GM19043 (cell line): ENCODE measurements at regions not wholly inside any gene's neighbourhood (a gene's known extent, or its start where the extent isn't known, plus 50 kb on each side); places are given as distances from the start of the nearest gene placed in this dataset.

Experiments
- ATAC-seq: cut with Tn5 transposase; IDR thresholded peaks from one replicate; pipeline ENCODE4 v1.9.1; 2021; ENCODE audit warnings: low read depth; ENCODE audit not compliant: unreplicated experiment

DNA sequence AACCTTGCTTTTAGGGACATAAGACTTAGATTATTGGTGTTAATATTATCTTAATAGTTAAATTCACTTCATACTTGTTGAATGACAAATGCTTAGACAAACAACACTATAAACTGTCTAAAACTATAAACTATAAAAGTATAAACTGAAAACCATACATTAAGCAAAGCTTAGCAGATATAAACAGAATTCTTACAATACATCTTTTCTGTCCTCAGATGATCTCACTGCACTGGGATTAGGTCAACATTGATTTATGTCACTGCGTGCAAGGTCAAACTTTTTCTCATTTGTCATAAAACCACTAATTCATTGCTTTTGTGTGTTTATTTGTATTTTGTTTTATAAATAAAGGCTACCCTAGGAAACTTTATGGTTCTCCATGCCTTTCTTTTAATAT lies 1491.8 kb downstream of the NCAM2 start:
- ATAC-seq: no peak

GRCh38 chr21:22516230-22516629 lies 1518.0 kb downstream of the NCAM2 start:
- no peak for ATAC-seq

DNA sequence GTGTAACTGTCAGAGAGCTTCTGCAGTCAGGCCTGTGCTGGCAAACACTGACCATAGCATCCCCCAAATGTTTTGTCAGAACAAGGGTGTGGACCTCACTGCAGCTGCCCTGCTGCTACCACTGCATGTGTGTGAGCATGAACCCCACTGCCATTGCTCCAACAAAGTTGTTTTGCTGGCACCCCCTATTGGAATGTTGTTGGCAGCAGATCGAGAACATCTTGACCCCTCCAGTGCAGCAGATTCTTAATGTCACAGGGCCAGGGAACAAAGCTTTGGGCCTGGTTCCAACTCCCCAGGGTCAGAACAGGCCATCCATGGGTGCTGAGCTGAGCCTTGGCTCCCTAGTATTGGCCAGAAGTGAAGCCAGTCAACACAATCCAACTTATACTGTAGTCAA lies 1537.4 kb downstream of the NCAM2 start:
- no peak for ATAC-seq

DNA sequence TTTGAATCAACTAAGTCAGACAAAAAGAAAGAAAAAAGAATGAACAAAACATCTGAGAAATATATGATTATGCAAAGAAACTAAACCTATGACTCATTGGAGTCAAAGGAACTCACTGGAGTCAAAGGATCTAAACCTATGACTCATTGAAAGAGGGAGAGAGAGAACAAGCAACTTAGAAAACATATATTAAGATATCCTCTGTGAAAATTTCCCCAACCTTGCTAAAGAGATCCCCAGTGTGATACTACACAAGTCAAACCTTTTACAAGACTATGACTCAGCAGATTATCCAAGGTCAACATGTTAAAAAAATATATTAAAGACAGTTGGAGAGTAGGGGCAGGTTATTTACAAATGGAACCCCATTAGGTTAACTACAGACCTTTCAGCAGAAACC lies 1538.3 kb downstream of the NCAM2 start:
- ATAC-seq: no peak

- ATAC-seq: no peak
Observed at GRCh38 chr21:22544747-22545146, 1546.5 kb downstream of the NCAM2 start.

- no peak for ATAC-seq
Observed at GRCh38 chr21:22552390-22552789, 1554.2 kb downstream of the NCAM2 start.

- ATAC-seq: no peak
Observed at GRCh38 chr21:22554690-22555316, 1556.6 kb downstream of the NCAM2 start.

- no peak for ATAC-seq
Observed at GRCh38 chr21:22556829-22557228, 1558.6 kb downstream of the NCAM2 start.

GRCh38 chr21:22561946-22562345 lies 1563.7 kb downstream of the NCAM2 start:
- no peak for ATAC-seq

GRCh38 chr21:22573834-22574233 lies 1575.6 kb downstream of the NCAM2 start:
- no peak for ATAC-seq

DNA sequence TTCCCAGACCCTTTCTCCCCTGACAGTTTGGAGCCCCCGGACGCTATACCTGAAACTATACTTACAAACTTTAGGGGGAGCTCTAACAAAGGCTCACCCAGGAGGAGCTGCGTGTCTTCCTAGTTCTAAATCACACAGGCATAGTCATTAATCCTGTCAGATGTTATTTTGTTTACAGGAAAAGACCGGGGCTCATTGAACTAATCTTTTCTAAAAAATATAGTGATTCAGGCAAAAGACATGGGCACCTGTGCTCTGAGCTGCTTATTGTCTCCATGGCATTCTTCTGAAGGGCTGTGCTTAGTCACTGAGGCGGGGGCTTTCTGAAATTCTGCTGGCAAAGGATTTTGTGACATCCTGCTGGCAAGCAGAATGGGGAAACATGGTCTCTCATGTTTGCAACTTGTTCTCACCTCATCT lies 1577.0 kb downstream of the NCAM2 start:
- ATAC-seq: no peak

GRCh38 chr21:22579741-22580140 lies 1581.5 kb downstream of the NCAM2 start:
- no peak for ATAC-seq

DNA sequence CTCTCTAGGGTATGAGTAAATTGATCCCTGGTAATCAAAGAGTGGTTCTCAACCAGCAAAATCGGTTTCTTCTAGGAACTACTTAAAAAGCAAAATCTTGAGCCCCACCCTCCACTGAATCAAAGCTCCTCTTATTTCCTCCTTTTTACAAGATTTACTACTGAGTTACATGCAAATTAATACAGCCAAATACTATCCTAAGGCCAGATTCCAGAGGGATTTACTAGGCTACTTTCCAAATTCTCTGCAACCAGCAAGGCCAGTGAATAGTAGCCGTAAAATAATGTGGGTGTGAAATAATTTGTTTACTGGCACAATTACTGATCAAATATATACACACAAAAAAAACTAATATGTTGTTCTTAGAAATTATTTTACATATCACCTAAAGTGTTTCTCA lies 1583.8 kb downstream of the NCAM2 start:
- ATAC-seq: no peak

GRCh38 chr21:22584308-22584707 lies 1586.1 kb downstream of the NCAM2 start:
- ATAC-seq: no peak

DNA sequence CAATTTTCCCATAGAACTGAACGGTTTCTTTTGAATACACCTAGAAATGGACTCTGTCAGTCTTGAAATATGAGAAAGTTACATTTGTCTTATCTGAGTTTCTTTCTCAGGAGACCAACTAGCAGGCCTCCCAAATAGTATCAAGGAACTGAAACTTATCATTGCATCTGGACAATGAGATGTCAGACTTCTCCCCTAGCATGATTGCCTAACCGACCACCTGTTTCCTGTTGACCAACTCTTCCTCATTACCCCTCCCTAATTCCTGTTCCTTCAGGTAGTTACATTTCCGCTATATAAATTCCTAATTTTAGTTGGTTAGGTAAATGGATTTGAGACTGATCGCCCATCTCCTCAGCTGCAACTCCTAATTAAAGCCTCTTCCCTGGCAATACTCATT lies 1587.3 kb downstream of the NCAM2 start:
- ATAC-seq: no peak

- no peak for ATAC-seq
Observed at GRCh38 chr21:22597660-22598255, 1599.5 kb downstream of the NCAM2 start.

DNA sequence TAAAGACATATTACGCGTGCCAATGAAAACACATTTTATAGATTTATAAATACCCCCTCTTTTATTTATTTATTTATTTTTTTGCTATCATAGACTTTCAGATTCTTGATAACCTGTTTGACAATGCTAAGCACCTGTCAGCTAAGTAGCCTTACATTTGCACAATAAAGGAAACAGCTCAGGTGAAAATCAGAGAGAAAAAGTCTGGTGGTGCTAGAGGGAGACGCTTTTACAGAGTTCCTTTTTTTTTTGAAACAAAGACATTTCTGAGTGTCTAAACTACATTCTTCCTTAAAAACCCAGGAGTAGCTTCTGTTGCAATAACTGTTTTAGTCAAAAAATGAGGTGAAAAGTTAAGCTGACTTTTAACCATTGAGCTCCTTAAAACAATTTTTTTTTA lies 1611.6 kb downstream of the NCAM2 start:
- ATAC-seq: no peak

DNA sequence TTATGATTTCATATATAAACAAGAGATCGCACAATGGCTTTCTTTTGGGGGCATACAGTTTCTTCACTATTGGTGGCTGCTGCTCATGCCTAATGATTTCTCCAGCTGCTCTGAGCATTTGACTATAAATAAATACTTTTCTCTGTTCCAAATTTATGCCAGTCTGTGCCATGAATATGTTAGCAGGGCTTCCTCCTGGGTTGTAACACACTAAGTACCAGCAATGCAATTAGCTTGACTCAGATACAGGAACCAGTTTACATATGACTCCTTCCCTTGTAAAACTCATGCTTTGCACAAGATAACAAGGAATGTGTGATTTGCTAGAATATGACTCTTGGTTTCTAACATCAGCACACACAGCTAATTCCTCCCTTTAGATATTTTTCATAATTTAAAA lies 1629.7 kb downstream of the NCAM2 start:
- no peak for ATAC-seq

DNA sequence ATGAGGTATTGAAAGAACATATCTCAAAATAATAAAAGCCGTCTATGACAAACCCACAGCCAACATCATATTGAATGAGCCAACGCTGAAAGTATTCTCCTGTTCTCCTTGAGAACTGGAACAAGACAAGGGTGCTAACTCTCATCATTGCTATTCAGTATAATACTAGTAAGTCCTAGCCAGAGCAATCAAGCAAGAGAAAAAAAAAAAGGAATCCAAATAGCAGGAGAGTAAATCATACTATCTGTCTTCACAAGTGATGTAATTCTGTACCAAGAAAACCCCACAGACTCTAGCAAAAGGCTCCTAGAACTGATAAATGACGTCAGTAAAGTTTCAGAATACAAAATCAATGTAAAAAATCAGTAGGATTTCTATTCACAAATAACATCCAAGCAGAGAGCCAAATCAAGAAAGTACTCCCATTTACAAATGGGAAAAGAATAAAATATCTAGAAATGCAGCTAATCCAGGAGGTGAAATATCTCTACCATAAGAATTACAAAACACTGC lies 1632.8 kb downstream of the NCAM2 start:
- ATAC-seq: no peak

DNA sequence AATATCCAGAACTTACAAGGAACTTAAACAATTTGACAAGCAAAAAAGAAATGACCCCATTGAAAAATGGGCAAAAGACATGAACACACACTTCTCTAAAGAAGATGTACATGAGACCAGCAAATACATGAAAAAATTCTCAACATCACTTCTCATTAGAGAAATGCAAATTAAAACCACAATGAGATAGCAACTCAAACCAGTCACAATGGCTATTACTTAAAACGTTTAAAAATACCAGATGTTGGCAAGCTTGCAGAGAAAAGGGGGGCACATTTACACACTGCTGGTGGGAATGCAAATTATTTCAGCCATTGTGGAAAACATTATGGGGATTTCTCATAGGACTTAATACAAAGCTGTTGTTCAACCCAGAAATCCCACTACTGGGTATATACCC lies 1634.0 kb downstream of the NCAM2 start:
- ATAC-seq: no peak

GRCh38 chr21:22649246-22649645 lies 1651.0 kb downstream of the NCAM2 start:
- ATAC-seq: no peak

GRCh38 chr21:22650226-22650625 lies 1652.0 kb downstream of the NCAM2 start:
- no peak for ATAC-seq
